ENCODE measurements at regions not wholly inside any gene's neighbourhood (a gene's known extent, or its start where the extent isn't known, plus 50 kb on each side); places are given as distances from the start of the nearest gene placed in this dataset.

GRCh38 chr18:34627137-34627920 lies 82.8 kb upstream of the DTNA start:
- H3K4me3 Mint-ChIP-seq, result no peak overlapping the region
- H2AFZ ChIP-seq, result no peak overlapping the region
- no peak for ATAC-seq
- DNase-seq (ENCODE audit: low spot score), result no peak
- no peaks in the 10 kb centered on the region for H4K20me1 ChIP-seq (replicated peaks; ENCODE audit: insufficient read depth)
- TF ChIP-seq CTCF (conservative IDR thresholded peaks at IDR 0.05; ENCODE audit: low read depth in 2 of 2) (no peak), ZNF331 (CRISPR knock-in tag; IDR thresholded peaks at IDR 0.05; ENCODE audit: low read depth) (no peak), EZH2phosphoT487 (IDR thresholded peaks at IDR 0.05; ENCODE audit: unreplicated experiment) (no peak), JUNB (IDR thresholded peaks at IDR 0.05; ENCODE audit: unreplicated experiment) (no peak), ZNF114 (CRISPR knock-in tag; IDR thresholded peaks at IDR 0.05) (no peak), ETS1 (IDR thresholded peaks at IDR 0.05) (no peak), CREB1 (CRISPR knock-in tag; IDR thresholded peaks at IDR 0.05; ENCODE audit: low read depth) (no peak), POLR2AphosphoS5 (IDR thresholded peaks at IDR 0.05; ENCODE audit: low read depth) (no peak), NANOG (IDR thresholded peaks at IDR 0.05; ENCODE audit: borderline replicate concordance) (no peak), EZH2 (IDR thresholded peaks at IDR 0.05; ENCODE audit: low read depth, unreplicated experiment) (no peak)
- TF ChIP-seq, protein P1, sequence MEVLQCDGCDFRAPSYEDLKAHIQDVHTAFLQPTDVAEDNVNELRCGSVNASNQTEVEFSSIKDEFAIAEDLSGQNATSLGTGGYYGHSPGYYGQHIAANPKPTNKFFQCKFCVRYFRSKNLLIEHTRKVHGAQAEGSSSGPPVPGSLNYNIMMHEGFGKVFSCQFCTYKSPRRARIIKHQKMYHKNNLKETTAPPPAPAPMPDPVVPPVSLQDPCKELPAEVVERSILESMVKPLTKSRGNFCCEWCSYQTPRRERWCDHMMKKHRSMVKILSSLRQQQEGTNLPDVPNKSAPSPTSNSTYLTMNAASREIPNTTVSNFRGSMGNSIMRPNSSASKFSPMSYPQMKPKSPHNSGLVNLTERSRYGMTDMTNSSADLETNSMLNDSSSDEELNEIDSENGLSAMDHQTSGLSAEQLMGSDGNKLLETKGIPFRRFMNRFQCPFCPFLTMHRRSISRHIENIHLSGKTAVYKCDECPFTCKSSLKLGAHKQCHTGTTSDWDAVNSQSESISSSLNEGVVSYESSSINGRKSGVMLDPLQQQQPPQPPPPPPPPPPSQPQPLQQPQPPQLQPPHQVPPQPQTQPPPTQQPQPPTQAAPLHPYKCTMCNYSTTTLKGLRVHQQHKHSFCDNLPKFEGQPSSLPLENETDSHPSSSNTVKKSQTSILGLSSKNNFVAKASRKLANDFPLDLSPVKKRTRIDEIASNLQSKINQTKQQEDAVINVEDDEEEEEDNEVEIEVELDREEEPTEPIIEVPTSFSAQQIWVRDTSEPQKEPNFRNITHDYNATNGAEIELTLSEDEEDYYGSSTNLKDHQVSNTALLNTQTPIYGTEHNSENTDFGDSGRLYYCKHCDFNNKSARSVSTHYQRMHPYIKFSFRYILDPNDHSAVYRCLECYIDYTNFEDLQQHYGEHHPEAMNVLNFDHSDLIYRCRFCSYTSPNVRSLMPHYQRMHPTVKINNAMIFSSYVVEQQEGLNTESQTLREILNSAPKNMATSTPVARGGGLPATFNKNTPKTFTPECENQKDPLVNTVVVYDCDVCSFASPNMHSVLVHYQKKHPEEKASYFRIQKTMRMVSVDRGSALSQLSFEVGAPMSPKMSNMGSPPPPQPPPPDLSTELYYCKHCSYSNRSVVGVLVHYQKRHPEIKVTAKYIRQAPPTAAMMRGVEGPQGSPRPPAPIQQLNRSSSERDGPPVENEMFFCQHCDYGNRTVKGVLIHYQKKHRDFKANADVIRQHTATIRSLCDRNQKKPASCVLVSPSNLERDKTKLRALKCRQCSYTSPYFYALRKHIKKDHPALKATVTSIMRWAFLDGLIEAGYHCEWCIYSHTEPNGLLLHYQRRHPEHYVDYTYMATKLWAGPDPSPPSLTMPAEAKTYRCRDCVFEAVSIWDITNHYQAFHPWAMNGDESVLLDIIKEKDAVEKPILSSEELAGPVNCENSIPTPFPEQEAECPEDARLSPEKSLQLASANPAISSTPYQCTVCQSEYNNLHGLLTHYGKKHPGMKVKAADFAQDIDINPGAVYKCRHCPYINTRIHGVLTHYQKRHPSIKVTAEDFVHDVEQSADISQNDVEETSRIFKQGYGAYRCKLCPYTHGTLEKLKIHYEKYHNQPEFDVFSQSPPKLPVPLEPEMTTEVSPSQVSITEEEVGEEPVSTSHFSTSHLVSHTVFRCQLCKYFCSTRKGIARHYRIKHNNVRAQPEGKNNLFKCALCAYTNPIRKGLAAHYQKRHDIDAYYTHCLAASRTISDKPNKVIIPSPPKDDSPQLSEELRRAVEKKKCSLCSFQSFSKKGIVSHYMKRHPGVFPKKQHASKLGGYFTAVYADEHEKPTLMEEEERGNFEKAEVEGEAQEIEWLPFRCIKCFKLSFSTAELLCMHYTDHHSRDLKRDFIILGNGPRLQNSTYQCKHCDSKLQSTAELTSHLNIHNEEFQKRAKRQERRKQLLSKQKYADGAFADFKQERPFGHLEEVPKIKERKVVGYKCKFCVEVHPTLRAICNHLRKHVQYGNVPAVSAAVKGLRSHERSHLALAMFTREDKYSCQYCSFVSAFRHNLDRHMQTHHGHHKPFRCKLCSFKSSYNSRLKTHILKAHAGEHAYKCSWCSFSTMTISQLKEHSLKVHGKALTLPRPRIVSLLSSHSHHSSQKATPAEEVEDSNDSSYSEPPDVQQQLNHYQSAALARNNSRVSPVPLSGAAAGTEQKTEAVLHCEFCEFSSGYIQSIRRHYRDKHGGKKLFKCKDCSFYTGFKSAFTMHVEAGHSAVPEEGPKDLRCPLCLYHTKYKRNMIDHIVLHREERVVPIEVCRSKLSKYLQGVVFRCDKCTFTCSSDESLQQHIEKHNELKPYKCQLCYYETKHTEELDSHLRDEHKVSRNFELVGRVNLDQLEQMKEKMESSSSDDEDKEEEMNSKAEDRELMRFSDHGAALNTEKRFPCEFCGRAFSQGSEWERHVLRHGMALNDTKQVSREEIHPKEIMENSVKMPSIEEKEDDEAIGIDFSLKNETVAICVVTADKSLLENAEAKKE (CRISPR knock-in tag; IDR thresholded peaks at IDR 0.05), result no peak
- no peaks in the 10 kb centered on the region for H3K36me3 ChIP-seq (ENCODE audit: insufficient read depth)
- no peak overlapping the region for H3K4me3 ChIP-seq
- H3K79me2 ChIP-seq (replicated peaks; ENCODE audit: insufficient read depth), result no peaks in the 10 kb centered on the region
- H3K4me1 Mint-ChIP-seq, result no peaks in the 10 kb centered on the region
- no peaks in the 10 kb centered on the region for H3K27me3 ChIP-seq (ENCODE audit: insufficient read depth)
- H3F3A ChIP-seq (replicated peaks; ENCODE audit: low read depth), result no peaks in the 10 kb centered on the region
- no peak overlapping the region for H3K27ac Mint-ChIP-seq
- no peaks in the 10 kb centered on the region for H3K9me2 ChIP-seq (ENCODE audit: insufficient read depth)
- H3K36me3 Mint-ChIP-seq (ENCODE audit: low read depth), result no peaks in the 10 kb centered on the region
- H3K4me1 ChIP-seq (ENCODE audit: insufficient read depth), result no peaks in the 10 kb centered on the region
- H3K4me2 ChIP-seq, result no peak overlapping the region
- H3K9me3 Mint-ChIP-seq, result no peaks in the 10 kb centered on the region
- H3K27me3 Mint-ChIP-seq (ENCODE audit: insufficient read depth, low read depth, poor library complexity), result no peaks in the 10 kb centered on the region
- no peak overlapping the region for H3K27ac ChIP-seq (ENCODE audit: low read depth)

Data from GM23338 (cell line).